Activated CD4-positive, alpha-beta T cell treated with anti-CD3 and anti-CD28 coated beads, Interleukin-2, amount 50 U/mL, for 4 hours (primary cell): ENCODE measurements at regions not wholly inside any gene's neighbourhood (a gene's known extent, or its start where the extent isn't known, plus 50 kb on each side); places are given as distances from the start of the nearest gene placed in this dataset.
"Not testable (repeated sequence)": the region's sequence is repeated elsewhere in the genome, so short reads cannot be mapped to it uniquely, and the experiment has no call there.

ENCODE experiments used
- DNase-seq, 2 experiments: peaks; one replicate each; pipeline ENCODE4 v3.0.0-alpha.2; 2020

- DNase-seq, result no peak
These were observed 118.4 kb upstream of the CACUL1 start for GRCh38 chr10:118873091-118873737.

- DNase-seq, result no peak
These were observed 119.0 kb upstream of the CACUL1 start for GRCh38 chr10:118873738-118874105.

- DNase-seq, result no peak
These were observed 119.4 kb upstream of the CACUL1 start for GRCh38 chr10:118874171-118874570.

DNA sequence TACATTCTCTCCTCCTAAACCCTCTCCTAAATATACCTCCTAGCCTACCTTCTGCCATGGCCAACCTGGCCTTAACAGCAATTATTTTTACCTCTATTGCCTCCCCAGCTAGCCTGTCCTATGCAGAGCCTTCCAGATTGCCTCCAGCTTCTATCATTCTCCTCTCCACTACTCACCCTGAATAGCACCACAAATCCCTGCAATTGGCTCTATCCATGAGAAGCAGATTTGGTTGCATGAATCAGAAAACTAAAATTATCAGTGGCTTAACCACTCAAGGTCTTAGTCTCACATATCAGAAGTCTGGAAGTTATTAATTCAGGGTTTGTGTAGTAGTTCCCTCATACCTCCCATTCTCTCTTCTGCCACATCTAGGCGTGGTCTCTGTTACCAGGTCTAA is 120.3 kb upstream of the CACUL1 start:
- DNase-seq, result no peak

- no peak for DNase-seq
These were observed 128.0 kb upstream of the CACUL1 start for GRCh38 chr10:118882741-118883140.

DNA sequence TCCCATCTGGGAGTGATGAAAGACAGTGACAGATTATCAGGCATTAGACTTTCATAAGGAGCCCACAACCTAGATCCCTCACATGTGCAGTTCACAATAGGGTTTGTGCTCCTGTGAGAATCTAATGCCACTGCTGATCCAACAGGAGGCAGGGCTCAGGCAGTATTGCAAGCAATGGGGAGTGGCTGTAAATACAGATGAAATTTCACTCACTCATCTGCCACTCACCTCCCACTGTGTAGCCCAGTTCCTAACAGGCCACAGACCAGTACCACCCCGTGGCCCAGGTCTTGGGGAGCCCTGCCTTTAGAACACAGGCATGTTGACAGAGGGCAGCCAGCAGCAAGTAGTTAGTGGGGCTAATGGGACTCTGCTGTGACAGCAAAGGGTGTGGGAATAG is 137.3 kb upstream of the NANOS1 start:
- DNase-seq, result no peak

GRCh38 chr10:118894891-118895290 is 134.6 kb upstream of the NANOS1 start:
- DNase-seq, result not testable (repeated sequence)

- DNase-seq, result no peak
These were observed 128.9 kb upstream of the NANOS1 start for GRCh38 chr10:118900617-118901016.

DNA sequence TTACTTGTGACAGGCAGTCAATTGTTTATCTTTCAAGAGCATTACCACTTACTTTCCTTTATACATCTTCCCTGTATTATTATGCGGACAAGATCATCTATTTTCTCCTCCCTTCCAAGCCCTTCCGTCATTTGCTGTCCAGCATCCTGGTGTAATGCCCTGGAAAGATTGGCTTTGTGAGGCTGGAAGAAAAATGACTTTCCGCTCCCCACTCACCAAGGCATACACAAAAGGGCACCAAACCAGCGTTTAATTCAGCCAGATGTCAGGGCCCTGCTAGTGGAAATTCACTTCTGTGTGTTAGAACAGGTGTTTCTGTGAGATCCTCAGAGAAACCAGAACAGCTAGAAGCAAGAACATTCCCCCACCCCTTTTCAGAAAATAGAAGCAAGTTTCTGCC is 128.1 kb upstream of the NANOS1 start:
- no peak for DNase-seq

GRCh38 chr10:118901906-118902305 is 127.6 kb upstream of the NANOS1 start:
- DNase-seq, result no peak

GRCh38 chr10:118902656-118903055 is 126.9 kb upstream of the NANOS1 start:
- DNase-seq, result not testable (repeated sequence)

DNA sequence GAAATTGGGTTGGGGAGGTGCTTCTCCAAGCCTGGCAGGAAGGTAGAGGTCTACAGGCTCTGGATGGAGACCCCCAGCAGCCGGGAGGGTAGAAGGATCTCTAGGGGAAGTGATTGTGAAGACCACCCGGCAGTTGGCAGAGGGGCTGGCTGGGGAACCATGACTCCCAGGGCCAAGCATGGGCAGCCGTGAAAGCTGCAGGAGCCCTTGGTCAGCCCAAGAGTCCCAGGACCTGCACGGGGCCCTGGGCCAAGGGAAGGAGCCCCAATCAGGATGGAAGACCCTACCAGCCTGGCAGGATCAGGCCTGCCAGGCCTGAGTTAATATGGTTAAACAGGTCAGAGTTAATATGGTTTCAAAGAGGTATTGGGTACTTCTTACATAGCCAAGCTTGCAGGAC is 126.3 kb upstream of the NANOS1 start:
- no peak for DNase-seq

DNA sequence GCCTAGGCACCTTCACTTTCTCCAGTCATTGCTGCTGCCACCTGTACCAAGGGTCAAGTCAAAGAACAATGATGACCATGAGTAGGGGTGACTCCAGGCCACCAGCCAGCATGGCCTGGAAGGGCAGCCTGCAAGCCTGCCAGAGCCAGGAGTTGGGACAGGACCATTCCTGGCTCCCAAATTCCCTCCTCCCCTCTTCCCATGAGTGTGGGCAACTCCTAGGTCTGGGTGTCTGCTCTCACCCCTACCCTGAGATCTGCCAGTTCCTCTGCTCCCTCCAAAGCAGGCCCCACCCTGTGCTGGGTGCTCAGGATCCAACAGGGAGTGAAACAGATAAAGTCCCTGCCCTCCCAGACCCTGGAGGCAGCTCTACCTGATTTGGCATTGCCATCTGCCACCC is 125.8 kb upstream of the NANOS1 start:
- no peak for DNase-seq

GRCh38 chr10:118904286-118904685 is 125.2 kb upstream of the NANOS1 start:
- DNase-seq, result no peak

DNA sequence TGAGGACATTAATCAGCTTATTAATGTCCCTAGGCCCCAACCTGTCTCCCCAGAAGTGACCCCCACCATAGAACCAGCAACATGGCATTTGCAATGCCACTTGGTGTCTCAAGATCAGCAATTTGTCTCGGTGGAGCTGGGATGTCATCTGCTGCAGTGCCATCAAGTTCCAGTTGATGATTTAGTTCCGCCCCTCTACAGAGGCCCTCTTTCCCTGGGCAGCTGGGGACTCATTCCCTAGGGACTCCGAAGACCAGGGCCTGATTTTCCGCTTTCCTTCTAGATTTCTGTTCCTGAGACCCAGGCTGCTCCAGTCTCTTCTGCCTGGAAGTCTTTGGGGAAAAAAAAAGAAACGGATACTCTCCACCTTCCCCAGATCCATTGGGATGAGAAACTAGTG is 122.5 kb upstream of the NANOS1 start:
- DNase-seq, result no peak

- DNase-seq, result no peak
These were observed 120.8 kb upstream of the NANOS1 start for GRCh38 chr10:118908557-118909256.

GRCh38 chr10:118910702-118911101 is 118.8 kb upstream of the NANOS1 start:
- DNase-seq, result no peak

DNA sequence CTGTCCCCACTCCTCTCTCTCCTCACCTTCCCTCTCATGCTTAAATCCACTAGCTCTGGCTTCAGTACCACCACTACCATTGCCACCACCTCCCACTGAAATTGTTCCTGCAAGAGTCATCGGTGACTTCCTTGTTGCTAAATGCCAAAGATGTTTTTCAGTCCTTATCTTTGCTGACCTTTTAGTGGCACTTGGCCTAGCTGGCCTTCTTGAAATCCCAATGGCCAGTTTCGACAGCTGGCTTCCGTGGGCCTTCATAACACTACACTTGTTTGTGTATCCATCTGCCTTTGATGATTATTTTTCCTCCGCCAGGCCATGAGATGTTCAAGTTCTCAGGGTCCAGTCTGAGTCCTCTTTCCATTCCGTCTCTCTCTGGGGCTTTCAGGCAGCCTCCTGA is 118.2 kb upstream of the NANOS1 start:
- no peak for DNase-seq

DNA sequence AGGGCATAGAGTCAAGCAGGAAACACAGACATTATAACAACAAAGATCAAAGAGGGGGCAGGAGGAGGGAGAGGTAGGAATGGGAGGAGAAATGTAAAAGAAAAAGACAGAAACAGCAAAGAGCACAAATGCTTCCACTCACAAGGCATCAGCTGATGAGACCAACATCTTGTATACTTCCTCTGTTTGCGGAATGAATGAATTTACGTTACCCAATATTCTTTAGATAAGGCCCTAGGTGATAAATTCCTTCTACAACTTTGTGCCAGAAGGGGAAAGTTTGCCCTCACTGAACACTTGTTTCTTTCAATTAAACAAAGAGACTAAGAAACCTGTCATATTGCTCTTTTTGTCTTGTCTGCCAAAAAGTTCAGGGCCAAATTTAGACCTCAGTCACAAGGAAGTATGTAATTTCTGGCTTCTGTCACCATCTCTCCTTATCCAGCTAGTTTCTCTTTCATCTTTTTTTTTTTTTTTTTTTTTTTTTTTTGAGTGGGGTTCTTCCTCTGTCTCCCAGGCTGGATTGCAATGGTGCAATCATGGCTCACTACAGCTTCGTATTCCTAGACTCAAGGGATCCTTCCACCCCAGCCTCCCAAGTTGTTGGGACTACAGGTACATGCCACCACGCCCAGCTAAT is 116.4 kb upstream of the NANOS1 start:
- no peak for DNase-seq

DNA sequence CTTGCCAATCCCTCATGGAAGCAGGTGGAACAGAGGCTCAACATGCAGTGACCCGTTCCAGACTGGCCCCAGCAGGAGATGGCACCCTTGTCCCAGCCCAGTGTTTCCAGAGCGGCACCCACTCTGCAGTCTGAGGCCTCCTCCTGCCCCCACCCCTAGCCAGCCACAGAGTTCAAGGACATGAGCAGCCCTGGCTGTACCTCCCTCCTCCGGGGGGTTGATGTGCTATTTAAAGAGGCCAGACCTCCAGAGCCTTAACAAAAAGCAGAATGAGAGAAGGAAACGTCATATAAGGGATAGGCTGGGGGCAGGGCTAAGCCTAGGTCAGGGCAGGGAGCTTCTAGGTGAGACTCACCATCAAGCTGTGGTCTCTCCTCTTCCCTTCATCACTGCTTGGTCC is 115.7 kb upstream of the NANOS1 start:
- DNase-seq, result no peak

GRCh38 chr10:118914629-118915028 is 114.9 kb upstream of the NANOS1 start:
- DNase-seq, result no peak

GRCh38 chr10:118915161-118915560 is 114.4 kb upstream of the NANOS1 start:
- DNase-seq, result no peak

DNA sequence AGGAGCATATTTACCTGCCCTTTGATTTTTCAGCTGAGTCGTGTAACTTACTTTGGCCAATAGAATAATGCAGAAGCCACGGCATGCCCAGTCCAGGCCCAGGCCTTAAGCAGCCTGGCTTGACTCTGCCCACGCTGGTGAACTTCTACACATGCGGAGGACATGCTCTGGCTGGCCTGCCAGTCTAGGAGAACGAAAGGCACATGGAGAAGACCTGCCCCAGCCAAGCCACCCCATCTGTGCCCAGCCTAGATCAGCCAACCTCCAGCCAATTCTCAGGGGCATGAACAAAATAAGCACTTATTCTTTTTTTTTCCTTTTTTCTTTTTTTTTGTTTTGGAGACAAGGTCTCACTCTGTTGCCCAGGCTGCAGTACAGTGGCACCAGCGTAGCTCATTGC is 112.7 kb upstream of the NANOS1 start:
- DNase-seq, result no peak

DNA sequence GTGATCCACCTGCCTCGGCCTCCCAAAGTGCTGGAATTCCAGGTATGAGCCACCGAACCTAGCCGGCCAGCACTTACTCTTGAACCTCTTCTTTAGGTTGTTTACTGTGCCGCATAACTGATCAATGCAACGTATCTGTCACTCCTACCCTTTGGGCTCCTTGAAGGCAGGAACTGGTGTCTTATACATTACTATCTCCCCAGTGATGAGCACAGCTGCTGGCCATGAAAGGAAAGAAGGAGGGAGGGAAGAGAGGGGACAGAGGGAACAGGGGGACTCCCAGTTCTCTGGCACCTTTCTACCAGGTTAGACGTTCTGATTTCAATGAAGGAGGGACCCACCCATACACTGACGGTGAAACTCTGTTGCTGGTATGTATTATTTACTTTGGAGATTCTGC is 111.8 kb upstream of the NANOS1 start:
- DNase-seq, result no peak

GRCh38 chr10:118918116-118918515 is 111.4 kb upstream of the NANOS1 start:
- no peak for DNase-seq
